Loucy (cell line): ENCODE measurements at regions not wholly inside any gene's neighbourhood (a gene's known extent, or its start where the extent isn't known, plus 50 kb on each side); places are given as distances from the start of the nearest gene placed in this dataset.

Experiments used
- CTCF ChIP-seq: fragments of 200-600 bp; sonication (generic); conservative IDR thresholded peaks from 2 replicates; pipeline ENCODE4 v1.5.1; 2014; ENCODE audit warnings: mild to moderate bottlenecking, antibody characterized with exemption, low read length
- EZH2phosphoT487 ChIP-seq: fragments of 200-600 bp; IDR thresholded peaks from 2 replicates; pipeline ENCODE4 v1.6.1; 2018; ENCODE audit warnings: antibody characterized with exemption, mild to moderate bottlenecking, moderate library complexity, borderline replicate concordance

GRCh38 chr12:92520511-92520910, 182.3 kb upstream of the PLEKHG7 start:
- TF ChIP-seq CTCF (no peak), EZH2phosphoT487 (no peak)
